CD4-positive, CD25-positive, alpha-beta regulatory T cell (primary cell): ENCODE measurements at regions not wholly inside any gene's neighbourhood (a gene's known extent, or its start where the extent isn't known, plus 50 kb on each side); places are given as distances from the start of the nearest gene placed in this dataset.

Experiments used
- ATAC-seq, 2 donors: fragments of 150-1000 bp; cut with Tn5 transposase; one replicate each; pipeline ENCODE4 v1.10.0; 2021; ENCODE audit warnings: low read depth in 2 of 2, moderate number of reproducible peaks in 2 of 2, moderate library complexity in 1 of 2
- DNase-seq, 3 donors: peaks; one replicate each; pipeline versions ENCODE4 v3.0.0 to v3.0.0-alpha.2; 2012 to 2022; ENCODE audit warnings: mixed read lengths in 1 of 3
- H3K27ac ChIP-seq: one replicate; pipeline ENCODE4 v1.7.0; 2013; ENCODE audit warnings: mild to moderate bottlenecking, low read length; ENCODE audit not compliant: insufficient read depth, poor library complexity, severe bottlenecking
- H3K27me3 ChIP-seq: one replicate; pipeline ENCODE4 v1.7.0; 2013; ENCODE audit warnings: low read length; ENCODE audit not compliant: control insufficient read depth, insufficient read depth
- H3K36me3 ChIP-seq: one replicate; pipeline ENCODE4 v1.7.0; 2013; ENCODE audit warnings: mild to moderate bottlenecking, low read length, moderate library complexity; ENCODE audit not compliant: control insufficient read depth, insufficient read depth
- H3K4me1 ChIP-seq: 2 replicates; pipeline ENCODE4 v1.7.0; 2013; ENCODE audit warnings: mild to moderate bottlenecking, low read length; ENCODE audit not compliant: insufficient read depth, control insufficient read depth, poor library complexity, severe bottlenecking
- H3K4me3 ChIP-seq: one replicate; pipeline ENCODE4 v1.7.0; 2013; ENCODE audit warnings: low read depth, mild to moderate bottlenecking, low read length, moderate library complexity
- H3K9me3 ChIP-seq, 2 experiments: 1 replicate in 1 of 2; 2 replicates in 1 of 2; pipeline ENCODE4 v1.7.0; 2013; ENCODE audit warnings: low read length in 2 of 2, mild to moderate bottlenecking in 1 of 2, moderate library complexity in 1 of 2; ENCODE audit not compliant: control insufficient read depth in 2 of 2
- H3K27ac Mint-ChIP-seq, 3 donors: one replicate each; pipeline ENCODE4 v1.8.0; 2020 to 2022; ENCODE audit warnings: mild to moderate bottlenecking in 3 of 3, mixed read lengths in 3 of 3, moderate library complexity in 2 of 3
- H3K27me3 Mint-ChIP-seq: one replicate; pipeline ENCODE4 v1.8.0; 2022; ENCODE audit warnings: mild to moderate bottlenecking, mixed read lengths
- H3K36me3 Mint-ChIP-seq: one replicate; pipeline ENCODE4 v1.8.0; 2020; ENCODE audit warnings: mixed read lengths
- H3K4me1 Mint-ChIP-seq, 4 donors: one replicate each; pipeline ENCODE4 v1.8.0; 2020 to 2022; ENCODE audit warnings: mixed read lengths in 4 of 4, mild to moderate bottlenecking in 1 of 4
- H3K4me3 Mint-ChIP-seq, 4 donors: one replicate each; pipeline ENCODE4 v1.8.0; 2020 to 2022; ENCODE audit warnings: mild to moderate bottlenecking in 4 of 4, mixed read lengths in 4 of 4, moderate library complexity in 3 of 4
- H3K9me3 Mint-ChIP-seq, 7 donors: one replicate each; pipeline ENCODE4 v1.8.0; 2020 to 2022; ENCODE audit warnings: mixed read lengths in 7 of 7, mild to moderate bottlenecking in 3 of 7, moderate library complexity in 2 of 7

DNA sequence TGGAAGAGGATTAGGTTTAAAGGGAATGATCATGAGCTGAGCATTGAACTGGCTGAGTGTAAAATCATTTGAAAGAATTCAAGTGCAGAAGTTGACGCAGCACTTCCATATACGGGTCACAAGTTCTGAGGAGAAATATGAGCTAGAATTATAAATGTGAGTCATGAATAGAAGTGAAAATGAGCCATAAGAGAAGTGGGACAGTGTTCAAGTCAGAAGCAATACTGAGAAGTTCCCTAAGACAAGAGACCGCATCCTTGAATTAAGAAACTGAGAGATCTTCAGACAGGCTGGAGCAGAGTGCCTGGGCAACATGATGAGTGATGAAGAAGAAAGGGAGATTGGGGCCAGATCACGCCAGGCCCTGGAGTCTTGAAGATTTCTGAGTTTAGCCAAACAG, 209.7 kb downstream of the TBX18 start:
- Mint-ChIP-seq H3K27me3 (no peaks in the 10 kb centered on the region), H3K4me3 (no peak overlapping the region), H3K36me3 (no peaks in the 10 kb centered on the region), H3K27ac (no peak overlapping the region), H3K9me3 (peaks cover 0 to 20% (median 3%) of the 10 kb centered on the region in 7 donors), H3K4me1 (no peaks in the 10 kb centered on the region)
- H3K36me3 ChIP-seq, result no peaks in the 10 kb centered on the region
- no peak overlapping the region for H3K27ac ChIP-seq
- no peaks in the 10 kb centered on the region for H3K9me3 ChIP-seq
- ATAC-seq, result no peak
- H3K27me3 ChIP-seq, result no peaks in the 10 kb centered on the region
- H3K4me1 ChIP-seq, result no peaks in the 10 kb centered on the region
- no peak overlapping the region for H3K4me3 ChIP-seq
- no peak for DNase-seq

DNA sequence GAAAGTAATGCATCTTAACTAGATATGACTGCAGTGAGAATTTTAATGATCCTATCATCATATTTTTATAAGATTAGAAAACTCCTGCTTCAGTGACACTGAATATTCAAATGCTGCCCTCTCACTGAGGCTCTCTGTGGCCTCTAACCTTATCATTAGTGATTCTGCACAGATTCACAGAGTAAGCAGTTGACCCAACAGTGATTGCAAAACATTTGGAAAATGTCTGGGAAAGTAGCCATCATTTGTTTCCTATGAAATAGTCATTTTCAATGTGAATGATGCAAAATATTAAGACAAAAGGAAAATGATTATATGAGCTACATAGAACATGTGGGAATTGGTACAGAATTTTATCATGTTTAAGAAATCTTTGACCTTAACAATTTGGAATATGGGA, 210.3 kb downstream of the TBX18 start:
- H3K27ac Mint-ChIP-seq, result no peak overlapping the region
- H3K4me3 Mint-ChIP-seq, result no peak overlapping the region
- no peaks in the 10 kb centered on the region for H3K27me3 ChIP-seq
- no peaks in the 10 kb centered on the region for H3K4me1 ChIP-seq
- H3K36me3 Mint-ChIP-seq, result no peaks in the 10 kb centered on the region
- no peaks in the 10 kb centered on the region for H3K9me3 ChIP-seq
- H3K27me3 Mint-ChIP-seq, result no peaks in the 10 kb centered on the region
- no peaks in the 10 kb centered on the region for H3K4me1 Mint-ChIP-seq
- no peak for ATAC-seq
- H3K4me3 ChIP-seq, result no peak overlapping the region
- no peaks in the 10 kb centered on the region for H3K36me3 ChIP-seq
- H3K27ac ChIP-seq, result no peak overlapping the region
- H3K9me3 Mint-ChIP-seq, result peaks cover 0 to 20% (median 5%) of the 10 kb centered on the region in 7 donors
- DNase-seq, result no peak

DNA sequence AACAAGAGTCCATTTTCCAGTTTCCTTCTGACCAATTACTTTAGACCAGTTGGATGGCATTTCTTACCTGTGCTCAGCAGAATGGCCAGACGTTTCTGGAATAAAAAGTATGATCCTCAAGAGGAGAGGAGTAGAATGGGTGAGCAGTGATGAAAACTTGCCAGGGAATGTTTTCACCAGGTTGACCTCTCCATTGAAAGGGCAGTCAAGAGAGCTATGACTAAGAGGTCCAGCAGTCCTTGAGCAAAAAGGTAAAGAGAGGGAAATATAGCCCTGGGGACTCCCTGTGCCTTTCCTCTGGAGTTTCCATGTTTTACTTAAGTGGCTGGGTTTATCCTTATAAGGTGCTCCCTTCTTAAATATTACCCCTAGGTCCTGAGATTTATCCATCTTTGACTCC, 210.9 kb downstream of the TBX18 start:
- Mint-ChIP-seq H3K27me3 (no peaks in the 10 kb centered on the region), H3K36me3 (no peaks in the 10 kb centered on the region), H3K9me3 (peaks cover 0 to 20% (median 5%) of the 10 kb centered on the region in 7 donors), H3K27ac (no peak overlapping the region), H3K4me1 (no peaks in the 10 kb centered on the region), H3K4me3 (no peak overlapping the region)
- ATAC-seq (no peak), DNase-seq (no peak)
- H3K36me3 ChIP-seq, result no peaks in the 10 kb centered on the region
- H3K9me3 ChIP-seq, result no peaks in the 10 kb centered on the region
- H3K27me3 ChIP-seq, result no peaks in the 10 kb centered on the region
- no peak overlapping the region for H3K4me3 ChIP-seq
- no peaks in the 10 kb centered on the region for H3K4me1 ChIP-seq
- H3K27ac ChIP-seq, result no peak overlapping the region

DNA sequence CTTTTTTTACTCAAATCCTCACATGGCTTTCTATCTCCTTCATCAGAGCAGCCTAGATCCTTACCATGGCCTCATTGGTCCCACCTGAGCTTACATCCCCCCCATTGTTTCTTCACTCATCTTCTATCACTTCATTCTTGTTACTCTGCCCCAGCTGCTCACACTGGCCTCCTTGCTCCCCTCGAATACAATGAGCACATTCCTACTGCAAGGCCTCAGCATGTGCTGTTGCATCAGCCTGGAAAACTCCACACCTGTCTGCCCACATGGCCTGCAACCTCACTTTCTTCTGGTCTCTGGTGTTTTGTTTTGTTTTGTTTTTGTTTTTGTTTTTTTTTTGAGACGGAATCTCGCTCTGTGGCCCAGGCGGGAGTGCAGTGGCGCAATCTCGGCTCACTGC, 212.6 kb downstream of the TBX18 start:
- ATAC-seq, result no peak
- H3K27ac Mint-ChIP-seq, result no peak overlapping the region

DNA sequence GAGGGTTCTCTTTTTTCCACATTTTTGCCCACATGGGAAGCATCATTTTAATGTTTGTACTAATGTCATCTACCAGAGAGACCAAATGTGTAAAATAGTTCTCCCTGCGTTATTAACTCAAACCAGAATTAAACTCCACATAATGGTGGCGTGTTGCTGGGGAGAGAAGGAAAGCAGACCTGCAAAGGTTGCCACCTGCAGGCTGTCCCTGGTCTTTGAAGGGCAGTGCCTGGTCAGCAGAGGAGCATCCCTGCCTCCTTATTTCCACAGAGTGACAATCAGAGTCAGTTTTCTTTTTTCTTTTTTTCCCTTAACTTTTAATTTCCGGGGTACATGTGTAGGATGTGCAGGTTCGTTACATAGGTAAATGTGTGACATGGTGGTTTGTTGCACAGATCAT, 214.5 kb downstream of the TBX18 start:
- no peak overlapping the region for H3K4me3 ChIP-seq
- H3K27me3 ChIP-seq, result no peaks in the 10 kb centered on the region
- Mint-ChIP-seq H3K36me3 (no peaks in the 10 kb centered on the region), H3K4me3 (no peak overlapping the region), H3K27me3 (no peaks in the 10 kb centered on the region), H3K9me3 (peaks cover 3 to 17% (median 5%) of the 10 kb centered on the region in 7 donors), H3K27ac (no peak overlapping the region), H3K4me1 (no peaks in the 10 kb centered on the region)
- ATAC-seq (no peak), DNase-seq (no peak)
- H3K4me1 ChIP-seq, result no peaks in the 10 kb centered on the region
- no peaks in the 10 kb centered on the region for H3K36me3 ChIP-seq
- H3K9me3 ChIP-seq, result no peaks in the 10 kb centered on the region
- no peak overlapping the region for H3K27ac ChIP-seq

More for the DNA sequence above, 212.6 kb downstream of the TBX18 start:
- Mint-ChIP-seq H3K4me3 (no peak overlapping the region), H3K4me1 (no peaks in the 10 kb centered on the region), H3K27me3 (no peaks in the 10 kb centered on the region), H3K9me3 (peaks cover 0 to 20% (median 5%) of the 10 kb centered on the region in 7 donors), H3K36me3 (no peaks in the 10 kb centered on the region)
- Histone ChIP-seq H3K27ac (no peak overlapping the region), H3K36me3 (no peaks in the 10 kb centered on the region), H3K4me1 (no peaks in the 10 kb centered on the region), H3K4me3 (no peak overlapping the region), H3K9me3 (no peaks in the 10 kb centered on the region), H3K27me3 (no peaks in the 10 kb centered on the region)
- no peak for DNase-seq

DNA sequence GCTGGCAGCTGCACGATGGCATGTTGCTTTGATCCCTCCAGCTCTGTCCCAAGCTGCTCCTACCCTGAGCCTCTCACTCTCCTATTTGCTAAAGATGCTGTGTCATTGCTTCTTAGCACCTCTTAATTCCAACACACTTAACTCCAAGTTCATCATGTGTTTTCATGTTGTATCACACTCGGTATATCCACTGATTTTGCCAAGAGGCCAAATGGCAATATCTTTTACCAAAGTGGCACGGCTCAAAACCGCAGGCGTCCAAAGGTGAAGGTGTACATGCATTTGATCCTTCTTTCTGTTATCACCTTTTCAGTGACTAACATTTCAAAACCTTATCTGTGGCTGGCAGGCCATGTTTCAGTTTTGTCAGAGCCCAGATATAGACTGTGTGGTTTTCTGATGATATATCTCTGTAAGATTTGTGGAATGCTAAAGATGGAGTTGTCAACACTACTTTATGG, 217.0 kb downstream of the TBX18 start:
- no peak overlapping the region for H3K4me3 Mint-ChIP-seq
- ATAC-seq, result no peak
- Histone ChIP-seq H3K36me3 (no peaks in the 10 kb centered on the region), H3K27me3 (no peaks in the 10 kb centered on the region), H3K9me3 (no peaks in the 10 kb centered on the region), H3K4me1 (no peaks in the 10 kb centered on the region), H3K4me3 (no peak overlapping the region), H3K27ac (no peak overlapping the region)
- H3K27ac Mint-ChIP-seq, result no peak overlapping the region
- no peak for DNase-seq
- H3K27me3 Mint-ChIP-seq, result no peaks in the 10 kb centered on the region
- H3K9me3 Mint-ChIP-seq, result peaks cover 0 to 11% (median 5%) of the 10 kb centered on the region in 7 donors
- no peaks in the 10 kb centered on the region for H3K4me1 Mint-ChIP-seq
- no peaks in the 10 kb centered on the region for H3K36me3 Mint-ChIP-seq

DNA sequence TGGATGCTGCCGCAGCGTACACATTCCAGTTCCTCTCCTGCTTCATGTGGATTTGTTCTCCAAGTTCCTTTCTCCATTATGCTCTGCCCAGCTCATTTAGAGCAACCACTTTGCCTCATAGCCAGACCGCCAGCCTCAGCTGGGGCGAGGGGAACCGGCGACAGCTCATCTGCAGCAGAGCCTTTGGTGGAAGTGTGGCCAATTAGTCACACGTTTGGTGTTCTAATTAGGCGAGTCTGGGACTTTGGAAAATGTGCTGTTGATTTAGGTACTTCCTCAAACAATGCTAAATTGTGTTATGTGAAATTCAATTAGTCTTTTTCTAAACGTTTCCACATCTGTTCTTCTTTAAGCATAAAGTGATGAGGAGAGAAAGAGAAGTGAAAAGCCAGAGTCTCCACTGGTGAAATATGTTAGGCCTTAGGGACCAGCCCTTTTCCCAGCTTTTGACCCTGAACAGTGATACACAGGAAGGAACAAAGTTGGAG, 217.9 kb downstream of the TBX18 start:
- H3K27ac ChIP-seq, result no peak overlapping the region
- Mint-ChIP-seq H3K4me3 (no peak overlapping the region), H3K36me3 (no peaks in the 10 kb centered on the region), H3K27ac (no peak overlapping the region), H3K4me1 (no peaks in the 10 kb centered on the region), H3K27me3 (no peaks in the 10 kb centered on the region), H3K9me3 (peaks cover 0 to 11% (median 6%) of the 10 kb centered on the region in 7 donors)
- no peaks in the 10 kb centered on the region for H3K27me3 ChIP-seq
- DNase-seq (no peak), ATAC-seq (no peak)
- H3K4me1 ChIP-seq, result no peaks in the 10 kb centered on the region
- no peaks in the 10 kb centered on the region for H3K9me3 ChIP-seq
- H3K36me3 ChIP-seq, result no peaks in the 10 kb centered on the region
- H3K4me3 ChIP-seq, result no peak overlapping the region

DNA sequence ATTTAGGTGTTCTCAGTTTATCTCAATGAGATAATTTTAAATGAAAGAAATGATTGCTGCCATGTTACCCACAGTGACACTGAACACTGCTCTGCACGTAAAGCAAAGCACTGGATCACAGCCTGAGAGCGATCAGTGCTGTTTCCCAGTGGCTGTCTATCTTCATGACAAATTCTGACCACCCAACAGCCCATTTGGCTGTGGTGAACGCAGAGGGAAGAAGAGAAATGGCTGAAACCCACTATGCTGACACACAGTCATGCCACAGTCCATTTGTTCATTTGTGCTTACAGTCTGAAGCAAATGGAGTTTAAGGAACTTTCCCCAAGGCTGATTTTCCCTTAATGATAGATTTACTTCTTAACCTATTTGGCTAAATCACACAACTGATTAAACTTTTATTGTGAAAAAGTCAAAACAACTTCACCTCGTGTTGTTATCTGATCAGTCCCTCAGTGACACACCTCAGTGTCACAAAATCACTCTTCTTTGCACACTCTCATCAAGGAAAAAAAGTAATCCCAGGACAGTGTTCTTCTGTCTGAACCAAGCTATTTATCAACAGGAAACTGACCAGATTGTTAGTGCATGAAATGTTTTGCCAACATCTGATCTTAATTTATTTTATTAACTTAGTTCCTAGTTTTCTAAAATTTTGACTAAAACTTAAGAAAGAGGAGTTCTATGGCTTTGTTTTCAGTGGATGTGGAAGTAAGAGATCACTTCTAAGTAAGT, 225.1 kb downstream of the TBX18 start:
- Histone ChIP-seq H3K4me1 (no peaks in the 10 kb centered on the region), H3K4me3 (no peak overlapping the region), H3K36me3 (no peaks in the 10 kb centered on the region), H3K9me3 (no peaks in the 10 kb centered on the region), H3K27ac (no peak overlapping the region), H3K27me3 (no peaks in the 10 kb centered on the region)
- Mint-ChIP-seq H3K36me3 (no peaks in the 10 kb centered on the region), H3K27ac (no peak overlapping the region), H3K4me1 (no peaks in the 10 kb centered on the region), H3K4me3 (no peak overlapping the region), H3K9me3 (peaks cover 0 to 12% (median 4%) of the 10 kb centered on the region in 7 donors), H3K27me3 (no peaks in the 10 kb centered on the region)
- DNase-seq (no peak), ATAC-seq (no peak)
